Adrenal gland (tissue), 5 donors: ENCODE measurements at regions not wholly inside any gene's neighbourhood (a gene's known extent, or its start where the extent isn't known, plus 50 kb on each side); places are given as distances from the start of the nearest gene placed in this dataset.
"Not testable (repeated sequence)": the region's sequence is repeated elsewhere in the genome, so short reads cannot be mapped to it uniquely, and the experiment has no call there.

ENCODE experiments used
- POLR2A ChIP-seq, 2 donors: fragments of 450-650 bp; IDR thresholded peaks; one replicate each; pipeline ENCODE4 v1.6.1; 2017; ENCODE audit warnings: antibody characterized with exemption in 2 of 2, mild to moderate bottlenecking in 2 of 2, moderate library complexity in 1 of 2
- TF ChIP-seq, protein P1 (sequence below), 6 experiments: fragments of 450-650 bp in 4 of 6; fragments of 200-600 bp in 2 of 6; sonication (generic) in 1 of 6; IDR thresholded peaks; 1 replicate in 5 of 6; 2 replicates in 1 of 6; pipeline versions ENCODE4 v1.5.1 to v1.8.0; 2016 to 2021; ENCODE audit warnings: antibody characterized with exemption in 6 of 6, mild to moderate bottlenecking in 2 of 6, moderate library complexity in 1 of 6
- donor health status: DM: no; HTN: no; CAD: no.

DNA sequence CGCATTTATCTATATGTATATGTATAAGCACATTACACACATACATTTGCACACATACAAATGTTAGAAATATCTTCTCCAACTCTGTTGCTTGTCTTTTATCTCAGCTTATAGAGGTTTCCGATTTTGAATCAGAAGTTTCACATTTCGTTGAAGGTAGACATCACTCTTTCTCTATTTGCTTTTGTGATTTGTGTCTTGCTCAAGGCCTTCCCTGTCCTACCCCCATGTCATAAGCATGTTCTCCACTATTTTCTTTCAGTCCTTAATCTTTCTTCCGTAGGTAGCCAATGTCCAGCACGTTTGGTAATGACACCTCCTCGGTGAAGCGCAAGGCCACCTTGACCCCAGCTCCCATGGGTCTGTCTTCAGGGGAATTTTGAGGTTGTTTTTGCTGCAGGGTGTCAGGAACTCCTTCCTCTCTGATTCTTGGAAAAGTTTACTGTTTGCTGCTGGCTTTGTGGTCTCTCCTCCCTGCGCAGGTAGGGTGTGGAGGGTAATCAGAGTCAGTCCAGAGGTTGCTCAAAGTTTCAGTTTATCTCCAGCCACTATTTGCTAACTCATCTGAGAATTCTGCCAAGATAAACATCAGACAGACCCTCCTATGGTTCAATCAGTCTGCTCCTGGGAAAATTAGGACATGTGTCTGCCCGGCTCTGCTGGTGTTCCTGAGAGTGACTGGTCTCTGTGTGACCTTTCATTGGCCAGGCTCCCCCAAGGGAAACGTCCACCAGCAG lies 171.7 kb downstream of the BCL2L11 start:
- TF ChIP-seq, protein P1, sequence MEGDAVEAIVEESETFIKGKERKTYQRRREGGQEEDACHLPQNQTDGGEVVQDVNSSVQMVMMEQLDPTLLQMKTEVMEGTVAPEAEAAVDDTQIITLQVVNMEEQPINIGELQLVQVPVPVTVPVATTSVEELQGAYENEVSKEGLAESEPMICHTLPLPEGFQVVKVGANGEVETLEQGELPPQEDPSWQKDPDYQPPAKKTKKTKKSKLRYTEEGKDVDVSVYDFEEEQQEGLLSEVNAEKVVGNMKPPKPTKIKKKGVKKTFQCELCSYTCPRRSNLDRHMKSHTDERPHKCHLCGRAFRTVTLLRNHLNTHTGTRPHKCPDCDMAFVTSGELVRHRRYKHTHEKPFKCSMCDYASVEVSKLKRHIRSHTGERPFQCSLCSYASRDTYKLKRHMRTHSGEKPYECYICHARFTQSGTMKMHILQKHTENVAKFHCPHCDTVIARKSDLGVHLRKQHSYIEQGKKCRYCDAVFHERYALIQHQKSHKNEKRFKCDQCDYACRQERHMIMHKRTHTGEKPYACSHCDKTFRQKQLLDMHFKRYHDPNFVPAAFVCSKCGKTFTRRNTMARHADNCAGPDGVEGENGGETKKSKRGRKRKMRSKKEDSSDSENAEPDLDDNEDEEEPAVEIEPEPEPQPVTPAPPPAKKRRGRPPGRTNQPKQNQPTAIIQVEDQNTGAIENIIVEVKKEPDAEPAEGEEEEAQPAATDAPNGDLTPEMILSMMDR (IDR thresholded peaks at IDR 0.05): not testable (repeated sequence)
- TF ChIP-seq POLR2A (IDR thresholded peaks at IDR 0.05): not testable (repeated sequence)
